CD1c-positive myeloid dendritic cell (primary cell): ENCODE measurements at regions not wholly inside any gene's neighbourhood (a gene's known extent, or its start where the extent isn't known, plus 50 kb on each side); places are given as distances from the start of the nearest gene placed in this dataset.
A peak's percentile ranks its signal among the peaks of the same experiment; 100 is the strongest.
"Not testable (repeated sequence)": the region's sequence is repeated elsewhere in the genome, so short reads cannot be mapped to it uniquely, and the experiment has no call there.

Experiments used
- DNase-seq: peaks from one replicate; pipeline ENCODE4 v3.0.0-alpha.2; 2016; ENCODE audit errors: extremely low spot score

DNA sequence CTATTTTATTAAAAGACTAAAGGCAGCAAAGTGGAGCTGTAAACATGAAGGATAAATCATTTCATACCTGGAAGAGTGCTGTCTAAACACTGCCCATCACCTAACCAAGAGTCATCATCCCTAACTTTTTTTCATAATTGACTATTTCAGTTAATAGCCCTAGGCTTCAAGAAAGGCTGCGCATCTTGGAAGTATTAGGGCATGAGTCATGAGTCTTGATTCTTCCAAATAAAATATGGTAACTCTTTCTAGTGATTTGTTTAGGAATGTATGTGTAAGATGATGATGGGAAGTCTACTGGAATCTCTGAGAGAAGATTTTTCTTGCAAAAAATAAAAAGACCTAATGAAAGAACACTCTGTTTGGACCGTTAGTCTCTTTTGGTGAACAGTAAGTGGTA lies 207.7 kb upstream of the AHR start:
- no peak for DNase-seq

DNA sequence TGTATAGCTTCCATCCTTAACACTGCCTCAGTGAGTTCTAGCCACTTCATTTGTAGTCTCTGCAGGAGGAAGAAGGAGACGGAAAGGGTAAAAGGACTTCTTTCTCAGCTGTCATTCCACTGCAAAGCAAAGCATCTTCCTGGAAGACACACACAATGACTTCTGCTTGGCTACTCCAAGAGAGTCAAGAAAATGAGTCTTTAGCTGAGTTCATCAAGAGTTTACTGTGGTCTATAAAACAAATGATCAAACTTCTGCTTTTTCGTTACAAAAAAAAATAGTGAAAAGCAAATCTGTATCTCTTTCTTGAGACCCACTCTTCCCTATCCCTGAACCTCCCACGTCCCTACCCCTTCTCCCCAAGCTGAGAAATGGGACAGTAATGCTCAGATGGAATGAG lies 205.0 kb upstream of the AHR start:
- peak; percentile 51 for DNase-seq

GRCh38 chr7:17094963-17095574 lies 203.4 kb upstream of the AHR start:
- DNase-seq, result no peak

DNA sequence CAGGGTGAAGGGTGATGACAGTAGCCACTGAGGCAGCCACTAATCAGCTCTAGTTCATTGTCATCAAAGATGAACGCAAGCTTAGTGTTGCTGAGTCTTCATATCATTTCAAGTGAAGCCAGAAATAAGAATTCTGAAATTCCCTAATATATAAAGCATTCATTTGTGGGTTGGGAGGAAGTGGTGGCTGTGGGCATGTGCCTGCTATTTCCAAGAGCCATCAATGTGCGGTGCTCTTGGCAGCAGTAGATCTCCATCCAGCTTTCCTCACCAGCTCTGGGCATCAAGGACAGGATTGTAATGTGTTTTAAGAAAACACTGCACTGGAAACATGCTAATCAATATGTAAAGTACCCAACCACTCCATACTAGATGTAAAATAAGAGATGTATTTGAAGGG lies 202.5 kb upstream of the AHR start:
- DNase-seq, result peak; percentile 29

DNA sequence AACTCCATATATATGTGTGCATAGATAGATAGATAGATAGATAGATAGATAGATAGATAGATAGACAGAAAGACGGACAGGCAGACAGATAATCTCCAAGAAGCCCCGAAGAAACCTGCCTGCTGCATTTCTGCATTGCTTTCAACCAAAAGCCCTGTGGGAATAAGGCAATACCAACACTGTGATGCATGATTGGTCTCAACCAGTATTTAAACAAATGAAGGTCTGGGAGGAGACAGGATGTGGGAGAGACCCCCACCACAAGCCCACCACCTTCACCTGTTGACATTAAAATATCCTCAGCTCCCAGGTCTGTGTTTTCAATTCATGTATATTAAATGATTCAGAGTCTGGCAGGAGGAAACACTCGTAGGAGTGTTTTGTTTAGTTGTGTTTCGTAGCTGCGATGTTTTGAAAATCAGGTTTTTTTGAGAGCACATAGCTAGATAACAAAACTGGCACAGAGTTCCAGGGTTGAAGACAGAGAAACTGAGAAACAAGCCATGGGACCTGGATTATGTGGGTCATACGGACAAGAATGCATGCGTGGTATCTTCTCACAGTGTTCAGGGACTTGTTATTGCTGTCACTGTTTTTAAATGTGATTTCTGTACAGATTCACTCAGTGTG lies 200.7 kb upstream of the AHR start:
- DNase-seq, result no peak

DNA sequence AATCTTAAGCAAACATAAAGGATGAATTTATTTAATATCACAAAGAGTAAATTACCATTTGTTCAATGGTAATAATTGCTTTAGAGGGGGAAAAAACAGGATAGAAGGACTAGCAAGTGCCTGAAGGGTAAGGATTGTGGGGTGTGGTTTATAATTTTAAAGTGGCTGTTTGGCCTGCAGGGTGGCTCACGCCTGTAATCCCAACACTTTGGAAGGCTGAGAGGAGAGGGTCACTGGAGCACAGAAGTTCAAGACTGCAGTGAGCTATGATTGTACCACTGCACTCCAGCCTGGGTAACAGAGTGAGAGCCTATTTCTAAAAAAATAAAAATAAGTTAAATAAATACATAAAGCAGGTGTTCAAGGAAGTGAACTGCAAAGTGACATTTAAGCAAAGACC lies 199.9 kb upstream of the AHR start:
- DNase-seq, result no peak

GRCh38 chr7:17099083-17099973 lies 199.1 kb upstream of the AHR start:
- DNase-seq, result no peak

DNA sequence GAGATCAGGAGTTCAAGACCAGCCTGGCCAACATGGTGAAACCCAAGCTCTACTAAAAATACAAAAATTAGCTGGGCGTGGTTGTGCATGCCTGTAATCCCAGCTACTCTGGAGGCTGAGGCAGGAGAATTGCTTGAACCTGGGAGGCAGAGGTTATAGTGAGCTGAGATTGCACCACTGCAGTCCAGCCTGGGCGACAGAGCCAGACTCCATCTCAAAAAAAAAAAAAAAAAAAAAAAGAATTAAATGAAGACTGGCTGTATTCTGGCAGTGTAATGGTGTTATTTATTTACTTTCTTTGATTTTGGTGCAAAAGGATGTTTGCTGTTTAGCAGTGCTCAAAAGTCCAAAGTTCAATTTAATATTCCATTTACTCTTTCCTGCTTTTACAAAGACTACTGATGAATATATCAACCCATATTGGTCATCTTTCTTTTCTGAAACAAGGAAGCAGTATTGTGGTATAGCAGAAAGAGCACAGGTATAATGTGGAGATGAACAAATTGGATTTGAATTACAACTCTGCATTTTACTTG lies 198.4 kb upstream of the AHR start:
- not testable (repeated sequence) for DNase-seq

DNA sequence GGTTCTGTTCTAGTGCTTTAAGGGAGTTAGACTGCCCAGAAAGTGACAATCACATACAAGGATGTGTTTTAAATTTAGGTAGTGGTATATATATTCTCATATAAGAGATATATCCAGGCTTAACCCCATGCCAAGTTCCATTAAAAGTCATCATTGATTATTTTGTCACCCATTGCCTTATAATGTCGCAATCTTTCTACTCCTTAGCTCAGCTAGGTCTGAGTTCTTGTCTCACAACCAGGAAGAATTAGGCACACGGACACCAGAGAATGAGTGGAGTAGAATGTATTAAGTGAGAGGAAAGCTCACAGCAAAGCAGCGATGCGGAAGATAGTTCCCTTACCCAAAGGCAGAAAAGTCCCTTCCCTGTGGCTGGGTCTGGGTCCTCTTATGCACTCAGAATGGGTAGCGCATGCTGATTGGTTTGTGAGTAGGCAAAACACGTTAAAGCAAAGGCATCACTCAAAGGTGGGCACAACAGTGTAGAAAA lies 197.2 kb upstream of the AHR start:
- DNase-seq, result no peak

DNA sequence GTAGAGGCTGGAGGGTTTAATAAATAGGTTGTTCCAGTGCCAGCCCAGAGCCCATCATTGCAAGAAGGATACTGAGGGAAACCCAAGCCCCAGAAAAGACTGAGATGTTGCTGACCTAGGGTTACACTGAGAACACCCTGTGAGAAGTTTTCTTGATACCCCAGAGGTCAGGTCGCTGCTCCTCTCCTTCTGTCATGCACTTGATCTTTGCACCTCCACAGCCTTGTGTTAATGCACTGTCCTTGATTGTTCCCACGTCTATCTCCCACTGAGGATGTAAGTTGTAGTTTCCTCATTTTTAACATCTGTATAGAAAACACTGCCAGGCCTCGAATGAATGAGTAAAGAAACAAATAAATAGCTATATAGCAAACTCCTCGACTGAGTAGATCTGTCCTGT lies 195.3 kb upstream of the AHR start:
- no peak for DNase-seq

DNA sequence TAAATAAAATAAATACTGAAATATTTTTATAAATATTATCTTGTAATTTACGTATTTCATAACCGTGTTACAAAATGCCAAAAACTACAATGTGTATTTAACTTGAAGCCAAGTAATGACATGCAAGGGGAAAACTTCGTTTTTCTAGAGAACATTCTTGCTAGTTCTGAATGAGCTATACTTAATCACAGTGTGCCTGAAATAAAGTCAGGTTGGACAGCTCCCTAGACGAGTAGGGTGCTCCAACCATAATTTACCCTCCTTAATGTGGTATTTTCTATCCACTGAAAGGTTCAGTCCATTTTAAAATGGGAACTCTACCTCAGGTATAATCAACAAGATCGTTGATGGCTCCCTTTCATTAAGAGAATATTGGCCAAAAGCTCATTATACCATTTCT lies 194.5 kb upstream of the AHR start:
- DNase-seq, result no peak

DNA sequence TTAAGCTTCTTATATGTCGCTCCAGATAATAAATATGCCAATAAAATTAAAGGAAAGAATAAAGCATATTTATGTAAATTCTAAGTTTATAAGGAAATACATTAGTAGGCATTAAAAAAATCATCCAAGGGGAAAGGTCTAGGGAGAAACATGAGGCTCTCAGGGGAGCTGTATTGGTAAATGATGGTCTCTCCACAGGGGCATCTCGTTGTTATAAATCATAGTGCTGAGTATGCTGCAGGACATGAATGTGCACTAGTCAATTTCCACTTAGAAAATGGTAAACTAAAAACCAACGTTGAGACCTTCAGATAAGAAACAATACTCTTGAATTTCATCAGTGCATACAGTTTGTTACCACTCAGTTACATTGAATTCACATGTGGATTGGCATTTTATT lies 194.0 kb upstream of the AHR start:
- DNase-seq, result no peak

DNA sequence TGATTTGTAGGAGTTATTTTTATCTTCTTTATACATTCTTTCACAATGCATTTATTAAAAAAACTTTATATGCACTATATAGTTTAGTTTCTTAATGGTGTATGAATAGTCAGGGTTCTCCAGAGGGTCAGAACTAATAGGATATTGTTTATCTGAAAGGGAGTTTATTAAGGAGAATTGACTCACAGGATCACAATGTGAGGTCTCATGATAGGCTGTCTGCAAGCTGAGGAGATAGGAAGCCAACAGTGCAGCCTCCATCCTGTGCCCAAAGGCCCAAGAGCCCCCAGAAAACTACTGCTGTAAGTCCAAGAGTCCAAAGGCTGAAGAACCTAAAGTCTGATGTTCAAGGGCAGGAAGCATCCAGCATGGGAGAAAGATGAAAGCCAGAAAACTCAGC lies 192.8 kb upstream of the AHR start:
- DNase-seq, result no peak

- no peak for DNase-seq
Observed at GRCh38 chr7:17108049-17108584, 190.3 kb upstream of the AHR start.

GRCh38 chr7:17109020-17109419 lies 189.4 kb upstream of the AHR start:
- DNase-seq, result no peak

DNA sequence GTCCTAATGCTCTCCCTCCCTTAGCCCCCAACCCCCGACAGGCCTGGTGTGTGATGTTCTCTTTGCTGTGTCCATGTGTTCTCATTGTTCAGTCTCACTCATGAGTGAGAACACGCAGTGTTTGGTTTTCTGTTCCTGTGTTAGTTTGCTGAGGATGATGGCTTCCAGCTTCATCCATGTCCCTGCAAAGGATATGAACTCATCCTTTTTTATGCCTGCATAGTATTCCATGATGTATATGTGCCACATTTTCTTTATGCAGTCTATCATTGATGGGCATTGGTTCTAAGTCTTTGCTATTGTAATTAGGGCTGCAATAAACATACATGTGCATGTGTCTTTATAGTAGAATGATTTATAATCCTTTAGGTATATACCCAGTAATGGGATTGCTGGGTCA lies 184.7 kb upstream of the AHR start:
- DNase-seq, result not testable (repeated sequence)

DNA sequence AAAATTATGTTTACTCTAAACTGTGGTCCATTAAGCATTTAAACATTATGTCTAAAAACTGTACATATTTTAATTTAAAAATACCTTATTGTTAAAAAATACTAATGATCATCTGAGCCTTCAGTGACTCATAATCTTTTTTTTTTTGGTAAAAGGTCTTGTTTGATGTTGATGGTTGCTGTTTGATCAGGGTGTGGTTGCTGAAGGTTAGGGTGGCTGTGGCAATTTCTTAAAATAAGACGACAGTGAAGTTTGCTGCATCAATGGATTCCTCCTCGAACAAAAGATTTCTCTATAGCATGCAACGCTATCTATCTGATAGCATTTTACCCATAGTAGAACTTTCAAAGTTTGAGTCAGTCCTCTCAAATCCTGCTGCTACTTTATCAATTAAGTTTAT lies 180.0 kb upstream of the AHR start:
- no peak for DNase-seq

- DNase-seq, result peak; percentile 31
Observed at GRCh38 chr7:17120756-17121155, 177.7 kb upstream of the AHR start.

DNA sequence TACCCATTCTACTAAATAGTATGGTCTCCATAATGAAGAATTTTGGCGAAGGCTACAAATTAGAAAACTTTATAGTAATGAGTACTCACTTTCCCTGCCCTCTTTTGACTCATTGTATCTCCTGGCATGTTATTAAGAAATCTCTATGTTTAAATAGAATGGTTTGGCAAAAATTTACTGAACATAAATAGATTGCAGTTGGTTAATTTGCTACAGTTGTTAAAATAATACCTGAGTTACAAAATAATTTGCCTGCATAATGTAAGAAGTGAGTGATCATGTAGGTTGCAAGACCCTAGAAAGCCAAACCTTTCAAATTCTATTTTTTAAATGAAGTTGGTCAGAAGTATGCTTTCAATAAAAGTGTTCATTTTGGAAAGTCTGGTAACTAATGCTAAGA lies 176.8 kb upstream of the AHR start:
- DNase-seq, result no peak

- peak; percentile 86 for DNase-seq
Observed at GRCh38 chr7:17123020-17123419, 175.4 kb upstream of the AHR start.

GRCh38 chr7:17126413-17127268 lies 171.8 kb upstream of the AHR start:
- peak; percentile 74 for DNase-seq
